ENCODE measurements at regions not wholly inside any gene's neighbourhood (a gene's known extent, or its start where the extent isn't known, plus 50 kb on each side); places are given as distances from the start of the nearest gene placed in this dataset.

- Histone ChIP-seq H3K4me3 (ENCODE audit: low read depth in 2 of 2, low read length in 2 of 2) (no peak overlapping the region), H3K36me3 (ENCODE audit: control insufficient read depth, insufficient read depth, low read length) (no peaks in the 10 kb centered on the region), H3K27ac (ENCODE audit: low read length) (no peak overlapping the region), H3K4me1 (ENCODE audit: control insufficient read depth, insufficient read depth, low read length) (no peaks in the 10 kb centered on the region), H3K9me3 (ENCODE audit: control insufficient read depth, insufficient read depth, low read depth, low read length) (no peaks in the 10 kb centered on the region), H3K27me3 (ENCODE audit: control insufficient read depth, insufficient read depth, low read length) (no peaks in the 10 kb centered on the region)
- intact Hi-C loops (cut with micrococcal nuclease; ENCODE audit: unreplicated experiment), result no loop called here
- in situ Hi-C loops (cut with HindIII; ENCODE audit: low pct_unique_long_range_greater_than_20kb, low sequenced_read_pairs), result no loop called here
- TF ChIP-seq POLR2AphosphoS5 (IDR thresholded peaks at IDR 0.05; ENCODE audit: low read depth, low read length) (no peak), SIN3A (IDR thresholded peaks at IDR 0.05; ENCODE audit: borderline replicate concordance, insufficient read depth, low read depth, low read length) (no peak), REST (IDR thresholded peaks at IDR 0.05; ENCODE audit: insufficient read depth in 1 of 2, low read depth in 2 of 2, low read length in 1 of 2) (no peak), CTCF (IDR thresholded peaks at IDR 0.05) (no peak), TCF7L2 (IDR thresholded peaks at IDR 0.05; ENCODE audit: low read depth, low read length) (no peak)
- ATAC-seq (no peak), DNase-seq (ENCODE audit: low read depth, low spot score) (no peak)
- CTCF ChIA-PET, result no interaction called here
- no TSS peak for BruUV-seq (replicated peaks)
- POLR2A ChIA-PET, result no interaction called here
Observed at GRCh38 chr18:28338316-28338715, 161.4 kb upstream of the CDH2 start.

GRCh38 chr18:28334516-28334915 lies 157.6 kb upstream of the CDH2 start:
- H3K4me1 ChIP-seq (ENCODE audit: control insufficient read depth, insufficient read depth, low read length), result no peaks in the 10 kb centered on the region
- H3K4me3 ChIP-seq (ENCODE audit: low read depth in 2 of 2, low read length in 2 of 2), result no peak overlapping the region
- no TSS peak for BruUV-seq (replicated peaks)
- TF ChIP-seq CTCF (IDR thresholded peaks at IDR 0.05), result no peak
- TF ChIP-seq REST (IDR thresholded peaks at IDR 0.05; ENCODE audit: insufficient read depth in 1 of 2, low read depth in 2 of 2, low read length in 1 of 2), result no peak
- no peak for TF ChIP-seq SIN3A (IDR thresholded peaks at IDR 0.05; ENCODE audit: borderline replicate concordance, insufficient read depth, low read depth, low read length)
- TF ChIP-seq TCF7L2 (IDR thresholded peaks at IDR 0.05; ENCODE audit: low read depth, low read length), result no peak
- TF ChIP-seq POLR2AphosphoS5 (IDR thresholded peaks at IDR 0.05; ENCODE audit: low read depth, low read length), result no peak
- H3K27me3 ChIP-seq (ENCODE audit: control insufficient read depth, insufficient read depth, low read length), result no peaks in the 10 kb centered on the region
- DNase-seq (ENCODE audit: low read depth, low spot score) (no peak), ATAC-seq (no peak)
- intact Hi-C loops (cut with micrococcal nuclease; ENCODE audit: unreplicated experiment) (no loop called here), in situ Hi-C loops (cut with HindIII; ENCODE audit: low pct_unique_long_range_greater_than_20kb, low sequenced_read_pairs) (no loop called here)
- POLR2A ChIA-PET, result no interaction called here
- no peaks in the 10 kb centered on the region for H3K9me3 ChIP-seq (ENCODE audit: control insufficient read depth, insufficient read depth, low read depth, low read length)
- H3K36me3 ChIP-seq (ENCODE audit: control insufficient read depth, insufficient read depth, low read length), result no peaks in the 10 kb centered on the region
- CTCF ChIA-PET, result no interaction called here
- no peak overlapping the region for H3K27ac ChIP-seq (ENCODE audit: low read length)

All from Panc1 (cell line).